ENCODE measurements at regions not wholly inside any gene's neighbourhood (a gene's known extent, or its start where the extent isn't known, plus 50 kb on each side); places are given as distances from the start of the nearest gene placed in this dataset.

DNA sequence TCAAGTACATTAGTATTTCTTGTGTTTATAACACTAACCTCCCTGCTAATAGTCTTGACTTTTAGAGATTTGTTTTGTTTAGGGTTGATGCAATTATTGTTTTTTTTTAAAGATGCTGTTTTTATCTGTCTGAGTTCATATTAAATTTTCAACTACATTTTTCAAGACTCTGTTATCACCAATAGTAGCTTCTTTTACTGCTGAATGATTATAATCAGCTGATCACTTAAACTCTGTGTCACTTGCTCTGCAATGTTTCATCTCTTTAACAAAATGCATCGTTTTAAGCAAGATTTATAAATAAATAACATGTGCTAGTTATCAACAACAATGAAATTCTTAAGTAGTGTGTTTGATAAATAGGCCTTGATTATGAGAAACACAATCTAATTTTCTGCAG is 920.9 kb upstream of the PCDH20 start:
- no peaks in the 10 kb centered on the region for H3K36me3 ChIP-seq (ENCODE audit: control insufficient read depth in 1 of 2, insufficient read depth in 2 of 2, low read length in 2 of 2)
- no peaks in the 10 kb centered on the region for H3K4me1 ChIP-seq (ENCODE audit: control insufficient read depth in 1 of 2, insufficient read depth in 2 of 2, low read length in 2 of 2)
- no peak overlapping the region for H3K27ac ChIP-seq (ENCODE audit: low read length)
- no peaks in the 10 kb centered on the region for H3K27me3 ChIP-seq (ENCODE audit: low read depth, low read length)
- no peak overlapping the region for H3K4me3 ChIP-seq (ENCODE audit: low read depth in 1 of 2, low read length in 2 of 2)
- no peaks in the 10 kb centered on the region for H3K9me3 ChIP-seq (ENCODE audit: control insufficient read depth in 1 of 2, low read length in 2 of 2)

DNA sequence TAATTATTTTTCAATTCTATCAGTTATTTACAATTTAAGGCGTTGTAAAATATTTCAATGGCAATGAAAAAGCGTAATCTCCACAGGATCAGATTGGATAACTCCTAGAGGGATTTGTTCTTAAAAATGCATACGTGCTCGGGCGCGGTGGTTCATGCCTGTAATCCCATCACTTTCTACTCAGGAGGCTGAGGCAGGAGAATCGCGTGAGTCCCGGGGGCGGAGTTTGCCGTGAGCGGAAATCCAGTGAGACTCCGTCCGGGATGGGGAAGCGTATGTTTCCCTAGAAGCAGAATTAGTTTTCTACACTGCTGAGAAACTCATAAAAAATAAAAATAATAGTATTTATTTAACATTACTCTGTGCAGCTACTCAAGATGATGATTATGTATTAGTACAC is 917.8 kb upstream of the PCDH20 start:
- H3K36me3 ChIP-seq (ENCODE audit: control insufficient read depth in 1 of 2, insufficient read depth in 2 of 2, low read length in 2 of 2), result no peaks in the 10 kb centered on the region
- H3K4me1 ChIP-seq (ENCODE audit: control insufficient read depth in 1 of 2, insufficient read depth in 2 of 2, low read length in 2 of 2), result no peaks in the 10 kb centered on the region
- H3K9me3 ChIP-seq (ENCODE audit: control insufficient read depth in 1 of 2, low read length in 2 of 2), result no peaks in the 10 kb centered on the region
- H3K27ac ChIP-seq (ENCODE audit: low read length), result no peak overlapping the region
- no peak overlapping the region for H3K4me3 ChIP-seq (ENCODE audit: low read depth in 1 of 2, low read length in 2 of 2)
- H3K27me3 ChIP-seq (ENCODE audit: low read depth, low read length), result no peaks in the 10 kb centered on the region

DNA sequence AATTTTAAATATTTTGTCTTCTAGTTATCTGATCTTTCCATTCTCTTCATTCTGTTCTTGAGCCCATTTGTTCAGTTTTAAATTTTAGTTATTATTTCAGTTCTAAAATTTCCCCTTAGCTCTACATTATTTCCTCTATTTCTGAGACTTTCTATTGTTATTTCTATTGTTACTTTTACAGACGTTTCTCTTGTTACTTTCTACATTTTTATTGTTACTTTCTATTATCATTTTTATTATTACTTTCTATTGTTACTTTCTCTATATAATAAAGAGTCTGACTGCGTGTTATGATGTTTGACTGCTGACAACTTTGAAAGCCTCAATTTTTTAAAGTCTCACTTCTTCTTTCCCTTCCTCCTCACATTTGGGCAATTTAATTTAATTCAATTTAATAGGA is 915.7 kb upstream of the PCDH20 start:
- H3K36me3 ChIP-seq (ENCODE audit: control insufficient read depth in 1 of 2, insufficient read depth in 2 of 2, low read length in 2 of 2), result no peaks in the 10 kb centered on the region
- no peak overlapping the region for H3K27ac ChIP-seq (ENCODE audit: low read length)
- no peak overlapping the region for H3K4me3 ChIP-seq (ENCODE audit: low read depth in 1 of 2, low read length in 2 of 2)
- H3K4me1 ChIP-seq (ENCODE audit: control insufficient read depth in 1 of 2, insufficient read depth in 2 of 2, low read length in 2 of 2), result no peaks in the 10 kb centered on the region
- no peaks in the 10 kb centered on the region for H3K9me3 ChIP-seq (ENCODE audit: control insufficient read depth in 1 of 2, low read length in 2 of 2)
- no peaks in the 10 kb centered on the region for H3K27me3 ChIP-seq (ENCODE audit: low read depth, low read length)

DNA sequence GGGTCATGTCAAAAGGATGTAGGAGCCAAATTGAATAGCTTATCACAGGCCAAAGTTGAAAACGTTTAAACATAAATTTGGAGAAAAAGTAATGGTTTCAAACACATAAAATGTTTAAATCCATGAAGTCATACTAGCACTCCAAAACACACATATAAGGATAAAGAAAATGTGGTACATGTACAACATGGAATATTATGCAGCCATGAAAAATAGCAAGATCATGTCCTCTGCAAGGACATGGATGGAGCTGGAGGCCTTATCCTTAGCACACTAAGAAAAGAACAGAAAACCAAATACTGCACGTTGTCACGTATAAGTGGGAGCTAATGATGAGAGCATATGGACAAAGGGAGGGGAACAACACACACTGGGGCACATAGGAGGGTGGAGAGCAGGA is 911.7 kb upstream of the PCDH20 start:
- Histone ChIP-seq H3K4me1 (ENCODE audit: control insufficient read depth in 1 of 2, insufficient read depth in 2 of 2, low read length in 2 of 2) (no peaks in the 10 kb centered on the region), H3K4me3 (ENCODE audit: low read depth in 1 of 2, low read length in 2 of 2) (no peak overlapping the region), H3K9me3 (ENCODE audit: control insufficient read depth in 1 of 2, low read length in 2 of 2) (no peaks in the 10 kb centered on the region), H3K36me3 (ENCODE audit: control insufficient read depth in 1 of 2, insufficient read depth in 2 of 2, low read length in 2 of 2) (no peaks in the 10 kb centered on the region), H3K27me3 (ENCODE audit: low read depth, low read length) (no peaks in the 10 kb centered on the region), H3K27ac (ENCODE audit: low read length) (no peak overlapping the region)

DNA sequence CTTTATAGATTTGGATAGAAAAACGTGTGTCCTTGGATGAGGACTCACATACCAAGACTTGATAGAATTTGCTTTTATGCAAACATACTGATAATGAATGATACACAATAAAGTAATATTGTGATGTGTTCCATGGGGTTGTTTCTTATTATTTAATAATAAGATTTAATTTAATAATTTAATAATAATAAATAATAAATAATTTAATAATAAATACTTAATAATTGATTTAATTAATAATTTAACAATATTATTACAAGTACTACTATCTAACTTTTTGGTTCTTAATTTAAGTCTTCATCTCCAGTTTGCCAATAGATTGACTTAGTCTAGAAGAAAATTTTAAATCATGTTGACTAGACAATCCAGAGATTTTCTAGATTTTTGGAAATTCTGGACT is 909.2 kb upstream of the PCDH20 start:
- Histone ChIP-seq H3K4me1 (ENCODE audit: control insufficient read depth in 1 of 2, insufficient read depth in 2 of 2, low read length in 2 of 2) (no peaks in the 10 kb centered on the region), H3K9me3 (ENCODE audit: control insufficient read depth in 1 of 2, low read length in 2 of 2) (no peaks in the 10 kb centered on the region), H3K27me3 (ENCODE audit: low read depth, low read length) (no peaks in the 10 kb centered on the region), H3K36me3 (ENCODE audit: control insufficient read depth in 1 of 2, insufficient read depth in 2 of 2, low read length in 2 of 2) (no peaks in the 10 kb centered on the region), H3K4me3 (ENCODE audit: low read depth in 1 of 2, low read length in 2 of 2) (no peak overlapping the region), H3K27ac (ENCODE audit: low read length) (no peak overlapping the region)

DNA sequence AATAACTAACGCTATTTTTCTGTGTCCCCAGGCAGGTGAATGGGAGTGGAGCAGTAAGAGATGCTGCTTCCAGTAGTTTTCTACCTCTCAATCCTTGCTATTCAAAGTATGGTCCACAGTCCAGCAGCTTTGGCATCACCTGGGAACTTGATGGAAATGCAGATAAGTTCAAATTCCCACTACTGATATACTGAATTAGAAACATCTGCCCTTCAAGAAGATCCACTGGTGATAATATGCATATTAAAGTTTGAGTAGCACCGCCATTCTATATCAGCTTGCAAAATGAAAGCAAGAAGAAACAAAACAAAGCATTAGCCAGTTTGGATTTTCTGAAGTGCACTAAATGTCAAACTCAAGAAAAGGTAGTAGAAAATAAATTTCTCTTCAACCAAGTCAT is 906.2 kb upstream of the PCDH20 start:
- no peaks in the 10 kb centered on the region for H3K36me3 ChIP-seq (ENCODE audit: control insufficient read depth in 1 of 2, insufficient read depth in 2 of 2, low read length in 2 of 2)
- H3K4me3 ChIP-seq (ENCODE audit: low read depth in 1 of 2, low read length in 2 of 2), result no peak overlapping the region
- no peak overlapping the region for H3K27ac ChIP-seq (ENCODE audit: low read length)
- H3K27me3 ChIP-seq (ENCODE audit: low read depth, low read length), result no peaks in the 10 kb centered on the region
- H3K9me3 ChIP-seq (ENCODE audit: control insufficient read depth in 1 of 2, low read length in 2 of 2), result no peaks in the 10 kb centered on the region
- no peaks in the 10 kb centered on the region for H3K4me1 ChIP-seq (ENCODE audit: control insufficient read depth in 1 of 2, insufficient read depth in 2 of 2, low read length in 2 of 2)

DNA sequence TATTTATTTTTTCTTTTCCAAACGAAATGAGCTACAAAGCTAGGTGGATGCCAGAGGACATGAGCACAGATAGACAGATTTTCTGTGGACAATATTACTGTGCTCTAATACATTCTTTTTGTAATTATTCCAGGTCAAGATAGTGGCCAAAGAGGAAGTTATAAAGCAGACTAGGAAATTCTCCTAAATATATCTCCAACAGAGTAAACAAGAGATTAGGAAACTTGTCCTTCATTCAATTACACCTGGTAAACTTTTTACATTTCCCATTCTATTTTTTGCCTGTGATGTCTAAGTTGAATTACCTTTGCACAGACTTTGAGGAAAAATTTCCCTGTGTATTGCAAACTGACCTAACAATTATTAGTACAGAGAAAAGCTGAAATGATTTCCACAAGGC is 905.5 kb upstream of the PCDH20 start:
- Histone ChIP-seq H3K36me3 (ENCODE audit: control insufficient read depth in 1 of 2, insufficient read depth in 2 of 2, low read length in 2 of 2) (no peaks in the 10 kb centered on the region), H3K27ac (ENCODE audit: low read length) (no peak overlapping the region), H3K4me3 (ENCODE audit: low read depth in 1 of 2, low read length in 2 of 2) (no peak overlapping the region), H3K27me3 (ENCODE audit: low read depth, low read length) (no peaks in the 10 kb centered on the region), H3K4me1 (ENCODE audit: control insufficient read depth in 1 of 2, insufficient read depth in 2 of 2, low read length in 2 of 2) (no peaks in the 10 kb centered on the region), H3K9me3 (ENCODE audit: control insufficient read depth in 1 of 2, low read length in 2 of 2) (no peaks in the 10 kb centered on the region)

DNA sequence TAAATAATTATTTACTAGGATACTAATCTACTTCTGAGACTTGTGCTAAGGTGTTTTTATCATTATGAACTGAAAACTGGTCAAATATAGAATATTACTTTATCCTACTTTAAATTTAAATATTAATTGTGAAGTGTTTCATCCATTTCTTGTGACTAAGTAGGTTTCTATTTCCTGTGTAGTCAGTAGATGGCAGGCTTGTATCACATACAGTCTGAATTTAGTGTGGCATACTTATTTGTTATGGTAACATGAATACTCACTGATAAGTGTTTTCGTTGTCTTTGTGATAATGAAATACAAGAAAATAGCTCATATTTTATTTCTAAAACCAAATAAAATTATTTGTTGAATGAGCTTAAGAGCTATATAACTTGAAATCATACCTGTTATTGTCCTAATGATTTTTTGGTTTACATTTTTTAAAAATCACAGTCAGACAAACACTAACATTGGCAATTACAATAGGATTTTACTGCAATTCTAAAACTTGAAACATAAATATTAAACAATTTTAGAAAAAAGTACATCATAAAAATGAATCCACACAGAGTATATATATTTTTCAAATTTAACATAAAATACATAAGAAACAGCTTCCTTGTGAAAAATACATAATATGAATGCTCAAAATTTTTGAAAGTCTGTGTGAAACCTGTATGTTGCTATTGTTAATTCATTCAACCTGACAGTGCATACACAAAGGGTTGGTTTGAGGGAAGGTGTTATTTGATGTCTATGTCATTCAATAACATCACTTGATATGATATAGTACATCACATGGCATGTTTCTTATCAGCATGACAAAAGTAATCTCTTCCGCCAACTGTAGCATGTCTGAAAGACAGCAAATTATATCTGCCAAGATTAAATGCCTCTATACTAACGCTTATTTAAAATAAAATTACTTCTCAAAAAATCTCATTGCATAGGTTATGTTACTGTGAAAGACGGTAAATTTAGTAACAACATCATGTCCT is 904.8 kb upstream of the PCDH20 start:
- no peaks in the 10 kb centered on the region for H3K4me1 ChIP-seq (ENCODE audit: control insufficient read depth in 1 of 2, insufficient read depth in 2 of 2, low read length in 2 of 2)
- no peak overlapping the region for H3K27ac ChIP-seq (ENCODE audit: low read length)
- no peaks in the 10 kb centered on the region for H3K9me3 ChIP-seq (ENCODE audit: control insufficient read depth in 1 of 2, low read length in 2 of 2)

DNA sequence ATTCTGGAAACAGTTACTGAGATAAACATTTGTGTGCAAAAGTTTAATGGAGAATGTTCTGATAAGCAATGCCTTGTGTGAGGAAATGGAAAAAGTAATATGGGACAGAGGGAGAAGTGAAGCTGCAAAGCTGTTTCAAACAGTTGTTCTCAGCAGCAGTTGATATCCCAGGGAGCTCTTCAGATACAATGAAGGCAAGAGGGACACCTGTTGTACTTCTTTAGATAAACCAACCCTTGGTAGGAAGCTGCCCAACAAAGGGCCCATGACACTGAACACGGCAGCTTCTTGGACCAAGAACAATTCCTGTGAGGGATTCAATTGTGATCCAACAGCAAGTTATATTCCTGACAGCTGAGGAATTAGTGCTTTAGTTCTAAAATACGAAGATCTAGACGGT is 894.3 kb upstream of the PCDH20 start:
- no peaks in the 10 kb centered on the region for H3K9me3 ChIP-seq (ENCODE audit: control insufficient read depth in 1 of 2, low read length in 2 of 2)
- no peaks in the 10 kb centered on the region for H3K4me1 ChIP-seq (ENCODE audit: control insufficient read depth in 1 of 2, insufficient read depth in 2 of 2, low read length in 2 of 2)
- no peak overlapping the region for H3K27ac ChIP-seq (ENCODE audit: low read length)
- H3K36me3 ChIP-seq (ENCODE audit: control insufficient read depth in 1 of 2, insufficient read depth in 2 of 2, low read length in 2 of 2), result no peaks in the 10 kb centered on the region
- H3K27me3 ChIP-seq (ENCODE audit: low read depth, low read length), result no peaks in the 10 kb centered on the region
- no peak overlapping the region for H3K4me3 ChIP-seq (ENCODE audit: low read depth in 1 of 2, low read length in 2 of 2)

More for the DNA sequence above, 904.8 kb upstream of the PCDH20 start:
- no peaks in the 10 kb centered on the region for H3K27me3 ChIP-seq (ENCODE audit: low read depth, low read length)
- no peak overlapping the region for H3K4me3 ChIP-seq (ENCODE audit: low read depth in 1 of 2, low read length in 2 of 2)
- no peaks in the 10 kb centered on the region for H3K36me3 ChIP-seq (ENCODE audit: control insufficient read depth in 1 of 2, insufficient read depth in 2 of 2, low read length in 2 of 2)

DNA sequence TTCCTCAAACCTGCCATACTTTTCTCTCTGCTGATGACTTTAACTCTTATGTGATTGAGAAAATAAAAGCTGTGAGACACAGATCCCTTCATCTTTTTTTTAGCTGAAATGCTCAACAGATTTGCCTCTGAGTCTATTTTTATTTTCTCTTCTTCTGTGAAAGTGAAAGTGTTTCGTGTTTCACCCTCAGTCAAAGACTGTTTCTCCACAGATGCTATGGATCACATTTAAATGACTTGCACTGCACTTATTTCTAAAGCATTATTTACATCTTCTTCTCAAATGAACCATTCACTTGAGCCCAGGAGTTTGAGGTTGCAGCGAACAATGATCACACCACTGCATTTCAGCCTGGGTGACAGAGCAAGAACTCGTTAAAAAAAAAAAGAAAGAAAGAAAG is 890.1 kb upstream of the PCDH20 start:
- H3K4me3 ChIP-seq (ENCODE audit: low read depth in 1 of 2, low read length in 2 of 2), result no peak overlapping the region
- H3K4me1 ChIP-seq (ENCODE audit: control insufficient read depth in 1 of 2, insufficient read depth in 2 of 2, low read length in 2 of 2), result no peaks in the 10 kb centered on the region

DNA sequence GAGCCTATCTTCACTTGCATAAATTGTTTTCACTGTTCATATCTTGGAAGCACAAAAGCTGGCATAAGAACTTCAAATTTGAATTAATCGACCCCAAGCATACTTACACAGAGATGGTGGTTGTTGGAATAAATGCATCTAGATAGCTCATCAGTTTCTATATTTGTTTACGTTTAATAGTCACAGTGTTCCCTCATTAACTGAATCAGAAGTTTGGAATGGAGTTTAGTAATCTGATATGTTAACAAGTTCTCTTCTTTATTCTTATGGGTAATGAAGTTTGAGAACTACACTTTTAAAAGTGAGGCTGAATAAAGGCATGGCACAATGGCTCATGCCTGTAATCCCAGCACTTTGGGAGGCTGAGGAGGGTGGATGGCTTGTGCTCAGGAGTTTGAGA is 886.7 kb upstream of the PCDH20 start:
- H3K9me3 ChIP-seq (ENCODE audit: control insufficient read depth in 1 of 2, low read length in 2 of 2), result no peaks in the 10 kb centered on the region
- no peaks in the 10 kb centered on the region for H3K36me3 ChIP-seq (ENCODE audit: control insufficient read depth in 1 of 2, insufficient read depth in 2 of 2, low read length in 2 of 2)
- no peak overlapping the region for H3K27ac ChIP-seq (ENCODE audit: low read length)
- no peaks in the 10 kb centered on the region for H3K27me3 ChIP-seq (ENCODE audit: low read depth, low read length)
- H3K4me1 ChIP-seq (ENCODE audit: control insufficient read depth in 1 of 2, insufficient read depth in 2 of 2, low read length in 2 of 2), result no peaks in the 10 kb centered on the region
- no peak overlapping the region for H3K4me3 ChIP-seq (ENCODE audit: low read depth in 1 of 2, low read length in 2 of 2)

More for the DNA sequence above, 890.1 kb upstream of the PCDH20 start:
- Histone ChIP-seq H3K36me3 (ENCODE audit: control insufficient read depth in 1 of 2, insufficient read depth in 2 of 2, low read length in 2 of 2) (no peaks in the 10 kb centered on the region), H3K27me3 (ENCODE audit: low read depth, low read length) (no peaks in the 10 kb centered on the region), H3K9me3 (ENCODE audit: control insufficient read depth in 1 of 2, low read length in 2 of 2) (no peaks in the 10 kb centered on the region), H3K27ac (ENCODE audit: low read length) (no peak overlapping the region)

DNA sequence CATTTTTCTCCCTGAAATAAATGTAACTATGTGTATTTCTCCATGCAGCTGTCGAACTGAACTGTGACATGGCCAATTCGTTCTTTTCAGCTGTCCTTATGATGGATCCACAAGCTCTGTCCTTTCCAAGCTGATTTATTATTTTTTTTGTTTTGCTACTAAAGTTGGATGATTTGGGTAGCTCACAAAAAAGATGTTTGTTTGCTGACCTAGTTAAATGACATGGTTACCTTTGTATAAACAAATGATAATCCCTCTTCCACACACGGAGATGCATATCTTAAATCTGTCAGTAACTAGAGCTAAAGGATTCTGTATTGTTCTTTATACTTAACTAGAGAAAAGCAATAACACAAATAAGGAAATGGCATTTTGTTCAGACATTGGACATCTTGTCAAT is 884.3 kb upstream of the PCDH20 start:
- H3K27ac ChIP-seq (ENCODE audit: low read length), result no peak overlapping the region
- H3K9me3 ChIP-seq (ENCODE audit: control insufficient read depth in 1 of 2, low read length in 2 of 2), result no peaks in the 10 kb centered on the region
- H3K4me3 ChIP-seq (ENCODE audit: low read depth in 1 of 2, low read length in 2 of 2), result no peak overlapping the region
- H3K27me3 ChIP-seq (ENCODE audit: low read depth, low read length), result no peaks in the 10 kb centered on the region
- H3K4me1 ChIP-seq (ENCODE audit: control insufficient read depth in 1 of 2, insufficient read depth in 2 of 2, low read length in 2 of 2), result no peaks in the 10 kb centered on the region
- no peaks in the 10 kb centered on the region for H3K36me3 ChIP-seq (ENCODE audit: control insufficient read depth in 1 of 2, insufficient read depth in 2 of 2, low read length in 2 of 2)

Measured in muscle layer of duodenum (tissue), 2 donors.